ENCODE measurements at regions not wholly inside any gene's neighbourhood (a gene's known extent, or its start where the extent isn't known, plus 50 kb on each side); places are given as distances from the start of the nearest gene placed in this dataset.
"Not testable (repeated sequence)": the region's sequence is repeated elsewhere in the genome, so short reads cannot be mapped to it uniquely, and the experiment has no call there.

DNA sequence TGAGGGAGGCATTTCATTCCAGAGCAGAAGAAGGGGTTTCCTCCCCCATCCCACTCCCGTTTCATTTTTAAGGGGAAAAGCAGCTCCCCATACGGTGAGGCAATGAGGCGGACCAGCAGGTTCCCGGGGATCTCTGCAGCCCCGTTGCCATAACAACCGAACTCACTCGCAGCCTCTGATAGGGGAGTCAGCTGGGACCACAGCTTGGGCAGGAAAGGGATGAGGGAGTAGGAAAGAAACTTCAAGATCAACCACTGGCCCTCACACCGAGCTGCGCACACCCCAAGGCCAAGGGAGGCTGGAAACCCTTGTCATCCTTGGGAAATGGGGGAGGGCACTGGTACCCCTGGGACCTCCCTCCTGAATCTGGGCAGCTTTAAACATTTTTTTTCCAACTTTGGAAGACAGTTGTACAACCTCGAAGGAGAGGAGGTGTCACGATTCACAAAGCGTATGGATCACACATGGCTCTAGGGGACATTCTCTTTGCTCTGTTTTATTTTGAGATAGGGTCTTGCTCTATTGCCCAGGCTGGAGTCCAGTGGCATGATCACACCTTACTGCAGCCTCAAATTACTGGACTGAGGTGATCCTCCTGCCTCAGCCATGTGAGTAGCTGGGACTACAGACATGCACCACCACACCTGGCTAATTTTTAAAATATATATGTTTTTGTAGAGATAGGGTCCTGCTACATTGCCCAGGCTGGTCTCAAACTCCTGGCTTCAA, 160.6 kb downstream of the CRLF3 start:
- in situ Hi-C loops (cut with HindIII; ENCODE audit: low pct_unique_long_range_greater_than_20kb, low sequenced_read_pairs); DNase-seq (ENCODE audit: low read depth): not testable (repeated sequence)

GRCh38 chr17:30657148-30657547, 167.3 kb downstream of the CRLF3 start:
- in situ Hi-C loops (cut with HindIII; ENCODE audit: low pct_unique_long_range_greater_than_20kb, low sequenced_read_pairs); DNase-seq (ENCODE audit: low read depth): not testable (repeated sequence)

GRCh38 chr17:30653038-30653437, 171.5 kb downstream of the CRLF3 start:
- in situ Hi-C loops (cut with HindIII; ENCODE audit: low pct_unique_long_range_greater_than_20kb, low sequenced_read_pairs), result not testable (repeated sequence)

DNA sequence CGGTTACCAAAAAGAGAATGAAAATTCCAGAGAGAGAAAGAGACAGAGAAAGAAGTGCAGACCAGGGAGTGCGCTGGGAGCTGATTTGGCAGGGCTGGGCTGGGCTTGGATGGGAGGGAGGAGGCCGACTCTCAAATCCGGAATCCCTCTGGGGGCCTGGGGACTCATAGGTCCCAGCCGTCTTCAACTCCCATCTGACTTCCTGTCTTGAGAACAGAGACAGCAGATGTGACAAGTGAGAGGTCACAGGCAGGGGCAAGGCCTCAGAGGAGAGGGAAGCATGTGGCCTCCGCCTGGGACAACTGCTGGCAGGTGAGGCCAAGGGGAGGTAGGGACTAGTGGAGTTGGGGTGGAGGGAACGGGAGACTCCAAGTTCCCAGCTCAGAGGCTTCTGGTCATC, 172.9 kb downstream of the GOSR1 start:
- in situ Hi-C loops (cut with HindIII; ENCODE audit: low pct_unique_long_range_greater_than_20kb, low sequenced_read_pairs); DNase-seq (ENCODE audit: low read depth): not testable (repeated sequence)

More at GRCh38 chr17:30653038-30653437, 171.5 kb downstream of the CRLF3 start:
- DNase-seq (ENCODE audit: low read depth), result not testable (repeated sequence)

DNA sequence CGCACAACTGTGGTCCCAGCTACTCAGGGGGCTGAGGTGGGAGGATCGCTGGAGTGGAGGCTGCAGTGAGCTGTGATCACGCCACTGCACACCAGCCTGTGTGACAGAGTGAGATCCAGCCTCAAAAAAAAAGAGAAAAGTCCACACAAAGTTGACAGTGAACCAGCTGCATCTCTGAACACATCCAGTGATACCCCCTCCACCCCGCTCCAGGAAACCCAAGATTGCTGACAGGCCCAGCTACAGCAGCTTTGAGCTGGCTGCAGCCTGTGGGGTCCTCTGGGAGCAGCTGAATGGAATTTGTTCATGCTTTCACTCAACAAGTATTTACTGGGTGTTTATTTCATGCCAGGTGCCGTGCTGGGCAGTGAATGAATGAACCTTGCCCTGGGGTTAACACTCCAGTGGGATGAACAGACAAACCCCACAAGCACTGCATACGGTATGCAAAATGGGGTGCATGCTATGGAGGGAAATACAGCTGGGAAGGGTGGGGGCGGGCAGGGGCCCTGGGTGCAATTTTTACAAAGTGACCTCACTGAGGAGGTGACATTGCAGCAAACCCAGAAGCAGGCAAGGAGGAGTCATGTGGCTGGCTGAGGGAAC, 170.9 kb downstream of the GOSR1 start:
- in situ Hi-C loops (cut with HindIII; ENCODE audit: low pct_unique_long_range_greater_than_20kb, low sequenced_read_pairs), result not testable (repeated sequence)

DNA sequence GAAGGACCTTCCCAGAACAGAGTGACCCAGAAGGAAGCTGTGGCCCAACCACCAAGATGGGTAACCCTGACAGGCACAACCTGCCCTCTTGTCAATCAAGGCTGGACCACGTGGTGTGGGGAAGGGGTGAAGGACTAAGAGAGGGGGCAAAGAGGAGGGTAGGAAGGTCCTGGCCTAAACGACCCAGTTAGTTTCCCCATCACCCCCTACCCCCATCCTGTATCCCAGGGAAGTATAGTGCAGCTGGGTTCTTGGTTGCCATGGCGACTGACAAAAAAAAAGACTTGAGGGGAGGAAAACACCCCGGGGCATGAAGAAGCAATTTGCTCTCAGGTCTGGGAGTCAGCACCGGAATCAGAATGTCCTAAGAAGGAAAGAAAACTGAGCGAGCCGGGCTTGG, 168.7 kb downstream of the GOSR1 start:
- in situ Hi-C loops (cut with HindIII; ENCODE audit: low pct_unique_long_range_greater_than_20kb, low sequenced_read_pairs); DNase-seq (ENCODE audit: low read depth): not testable (repeated sequence)

More for the DNA sequence above, 170.9 kb downstream of the GOSR1 start:
- DNase-seq (ENCODE audit: low read depth), result not testable (repeated sequence)

DNA sequence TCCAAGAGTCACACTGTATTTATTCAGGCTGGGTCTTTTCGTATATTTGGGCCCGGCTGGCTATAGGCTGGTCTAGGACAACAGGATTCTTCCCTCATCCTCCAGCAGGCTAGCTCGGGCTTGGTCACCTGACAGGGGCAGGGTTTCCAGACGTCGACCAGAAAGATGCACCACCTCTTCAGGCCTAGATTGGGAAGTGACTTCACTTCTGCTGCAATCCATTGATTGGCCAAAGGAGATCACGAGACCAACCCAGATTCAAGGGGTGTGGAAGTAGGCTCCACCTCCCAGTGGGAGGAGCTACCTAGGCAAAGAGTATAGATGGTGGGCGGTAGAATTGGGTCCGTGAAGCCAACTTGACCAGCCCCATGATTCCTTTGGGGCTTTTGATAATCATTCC, 167.5 kb downstream of the GOSR1 start:
- in situ Hi-C loops (cut with HindIII; ENCODE audit: low pct_unique_long_range_greater_than_20kb, low sequenced_read_pairs); DNase-seq (ENCODE audit: low read depth): not testable (repeated sequence)

DNA sequence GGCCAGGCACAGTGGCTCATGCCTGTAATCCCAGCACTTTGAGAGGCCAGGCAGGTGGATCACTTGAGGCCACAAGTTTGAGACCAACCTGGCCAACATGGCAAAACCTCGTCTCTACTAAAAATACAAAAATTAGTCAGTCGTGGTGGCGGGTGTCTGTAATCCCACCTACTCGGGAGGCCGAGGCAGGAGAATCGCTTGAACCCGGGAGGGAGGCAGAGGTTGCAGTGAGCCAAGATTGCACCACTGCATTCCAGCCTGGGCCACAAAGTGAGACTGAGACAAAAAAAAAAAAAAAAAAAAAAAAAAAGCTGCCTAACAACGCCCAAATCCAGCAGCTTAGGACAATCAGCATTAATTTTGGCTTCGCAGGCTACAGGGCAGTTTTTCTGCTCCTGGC, 167.1 kb downstream of the GOSR1 start:
- DNase-seq (ENCODE audit: low read depth); in situ Hi-C loops (cut with HindIII; ENCODE audit: low pct_unique_long_range_greater_than_20kb, low sequenced_read_pairs): not testable (repeated sequence)

DNA sequence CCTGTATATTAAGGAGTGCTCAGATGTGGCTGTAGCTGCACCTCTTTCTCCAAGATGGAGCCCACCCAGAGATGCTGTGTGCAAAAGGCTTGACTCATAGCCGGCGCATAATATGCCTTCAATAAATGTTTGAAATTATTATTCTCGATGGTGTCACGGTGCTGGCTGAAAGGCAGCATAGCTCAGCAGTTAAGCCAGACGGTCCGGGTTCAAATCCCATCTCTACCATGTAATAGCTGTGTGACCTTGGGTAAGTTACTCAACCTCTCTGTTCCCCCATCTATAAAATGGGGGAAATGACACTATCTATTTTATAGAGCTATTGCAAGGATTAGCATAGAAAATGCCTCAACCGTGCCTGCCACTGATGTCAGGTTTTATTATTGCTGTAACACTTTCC, 164.2 kb downstream of the GOSR1 start:
- in situ Hi-C loops (cut with HindIII; ENCODE audit: low pct_unique_long_range_greater_than_20kb, low sequenced_read_pairs); DNase-seq (ENCODE audit: low read depth): not testable (repeated sequence)

- in situ Hi-C loops (cut with HindIII; ENCODE audit: low pct_unique_long_range_greater_than_20kb, low sequenced_read_pairs); DNase-seq (ENCODE audit: low read depth): not testable (repeated sequence)
Measured at GRCh38 chr17:30639391-30639790, 162.2 kb downstream of the GOSR1 start.

DNA sequence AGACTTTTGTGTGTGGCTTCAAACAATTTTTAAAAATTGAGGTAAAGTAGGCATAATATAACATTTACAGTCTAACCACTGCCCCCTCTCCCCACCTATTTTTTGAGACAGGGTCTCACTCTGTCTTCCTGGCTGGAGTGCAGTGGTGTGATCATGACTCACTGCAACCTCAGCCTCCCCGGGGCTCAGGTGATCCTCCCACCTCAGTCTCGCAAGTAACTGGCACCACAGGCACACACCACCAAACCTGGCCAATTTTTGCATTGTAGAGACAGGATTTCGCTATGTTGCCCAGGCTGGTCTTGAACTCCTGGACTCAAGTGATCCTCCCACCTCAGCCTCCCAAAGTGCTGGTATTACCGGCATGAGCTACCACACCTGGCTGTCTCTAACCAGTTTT, 161.8 kb downstream of the GOSR1 start:
- DNase-seq (ENCODE audit: low read depth); in situ Hi-C loops (cut with HindIII; ENCODE audit: low pct_unique_long_range_greater_than_20kb, low sequenced_read_pairs): not testable (repeated sequence)

GRCh38 chr17:30631651-30632050, 154.4 kb downstream of the GOSR1 start:
- DNase-seq (ENCODE audit: low read depth); in situ Hi-C loops (cut with HindIII; ENCODE audit: low pct_unique_long_range_greater_than_20kb, low sequenced_read_pairs): not testable (repeated sequence)

DNA sequence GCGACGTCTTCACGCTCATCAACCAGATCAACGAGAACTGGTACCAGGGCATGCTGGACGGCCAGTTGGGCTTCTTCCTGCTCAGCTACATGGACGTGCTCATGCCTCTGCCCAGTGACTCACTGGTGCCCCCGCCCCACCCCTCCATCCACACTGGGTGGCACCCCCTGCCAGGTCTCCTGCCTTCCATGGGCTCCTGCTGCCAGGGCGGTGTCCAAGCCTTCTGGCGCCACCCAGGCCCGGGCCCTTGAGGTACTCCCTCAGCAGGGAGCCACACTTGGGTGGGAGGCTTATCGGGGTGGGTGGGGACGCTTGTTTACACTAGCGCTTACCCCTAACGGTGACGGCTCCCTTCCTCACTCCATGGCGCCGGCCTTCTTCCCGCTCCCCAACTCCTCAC, 148.2 kb downstream of the GOSR1 start:
- DNase-seq (ENCODE audit: low read depth); in situ Hi-C loops (cut with HindIII; ENCODE audit: low pct_unique_long_range_greater_than_20kb, low sequenced_read_pairs): not testable (repeated sequence)

DNA sequence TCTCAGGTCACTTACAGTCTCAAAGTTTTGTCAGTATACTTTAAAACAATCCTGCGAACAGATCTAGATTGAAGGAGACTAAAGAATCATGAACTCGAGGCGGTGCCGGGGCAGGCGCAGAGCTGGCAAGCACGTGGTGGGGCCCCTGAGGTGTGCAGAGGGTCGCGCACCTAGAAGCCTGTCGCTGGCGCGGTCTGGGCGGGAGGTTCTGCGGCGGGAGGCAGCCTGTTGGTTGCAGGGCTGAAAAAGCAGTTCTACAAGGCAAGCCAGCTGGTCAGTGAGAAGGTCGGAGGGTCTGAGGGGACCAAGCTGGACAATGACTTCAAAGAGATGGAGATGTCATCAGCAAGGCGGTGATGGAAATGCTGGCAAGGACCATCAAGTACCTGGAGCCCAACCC, 147.0 kb downstream of the GOSR1 start:
- in situ Hi-C loops (cut with HindIII; ENCODE audit: low pct_unique_long_range_greater_than_20kb, low sequenced_read_pairs), result not testable (repeated sequence)

DNA sequence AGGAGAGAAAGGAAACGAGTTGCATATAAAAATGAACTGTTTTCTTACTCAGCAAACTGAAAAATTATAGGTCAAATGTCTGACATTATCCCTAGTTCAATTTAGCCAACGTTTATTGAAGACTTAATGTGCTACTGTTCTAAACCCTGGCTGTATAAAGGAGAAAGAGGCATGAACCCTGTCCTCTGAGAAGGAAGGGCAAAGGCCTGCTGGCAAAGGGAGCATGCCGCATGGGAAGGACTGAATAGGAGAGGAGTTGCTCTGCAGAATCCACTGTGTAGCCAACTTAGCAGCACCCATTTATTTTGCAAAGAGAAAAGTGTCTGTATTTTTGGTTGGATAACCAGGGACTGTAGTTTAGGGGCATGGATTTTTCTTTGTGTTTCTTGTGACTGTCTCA, 132.5 kb downstream of the GOSR1 start:
- in situ Hi-C loops (cut with HindIII; ENCODE audit: low pct_unique_long_range_greater_than_20kb, low sequenced_read_pairs); DNase-seq (ENCODE audit: low read depth): not testable (repeated sequence)

More for the DNA sequence above, 147.0 kb downstream of the GOSR1 start:
- not testable (repeated sequence) for DNase-seq (ENCODE audit: low read depth)

DNA sequence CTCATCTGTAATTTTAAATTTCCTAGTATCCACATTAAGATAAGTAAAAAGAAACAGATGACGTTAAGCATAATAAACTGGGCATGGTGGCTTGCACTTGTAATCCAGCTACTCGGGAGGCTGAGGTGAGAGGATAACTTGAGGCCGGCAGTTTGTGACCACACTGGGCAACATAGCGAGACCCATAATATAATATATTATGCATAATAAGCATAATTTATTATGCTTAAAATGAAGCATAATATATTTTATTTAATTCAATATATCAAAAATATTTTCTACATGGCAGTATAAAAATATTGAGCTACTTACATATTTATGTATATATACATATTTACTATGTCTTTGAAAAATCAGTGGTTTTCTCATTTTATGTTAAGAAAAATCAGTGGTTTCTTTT, 128.3 kb downstream of the GOSR1 start:
- in situ Hi-C loops (cut with HindIII; ENCODE audit: low pct_unique_long_range_greater_than_20kb, low sequenced_read_pairs), result no loop called here
- no peak for DNase-seq (ENCODE audit: low read depth)

DNA sequence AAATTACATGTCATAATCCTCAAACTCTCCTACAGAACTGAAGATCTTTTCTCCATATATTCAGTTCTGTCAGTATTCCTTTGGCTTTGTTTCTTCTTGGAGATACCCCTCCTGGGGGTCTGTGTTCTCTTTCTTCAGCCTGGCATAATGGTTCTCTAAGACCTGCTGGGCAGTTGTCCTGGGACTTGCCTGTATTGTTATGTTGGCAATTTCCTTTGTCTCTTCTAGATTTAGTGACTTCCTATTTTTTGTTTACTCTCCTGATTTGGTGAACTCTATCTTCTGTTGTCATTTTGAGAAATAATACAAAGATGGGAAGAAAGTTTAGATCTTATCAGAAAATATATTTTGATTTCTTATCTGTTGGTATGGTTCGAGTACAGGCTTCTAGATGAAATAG, 127.8 kb downstream of the GOSR1 start:
- no peak for DNase-seq (ENCODE audit: low read depth)
- in situ Hi-C loops (cut with HindIII; ENCODE audit: low pct_unique_long_range_greater_than_20kb, low sequenced_read_pairs), result no loop called here

DNA sequence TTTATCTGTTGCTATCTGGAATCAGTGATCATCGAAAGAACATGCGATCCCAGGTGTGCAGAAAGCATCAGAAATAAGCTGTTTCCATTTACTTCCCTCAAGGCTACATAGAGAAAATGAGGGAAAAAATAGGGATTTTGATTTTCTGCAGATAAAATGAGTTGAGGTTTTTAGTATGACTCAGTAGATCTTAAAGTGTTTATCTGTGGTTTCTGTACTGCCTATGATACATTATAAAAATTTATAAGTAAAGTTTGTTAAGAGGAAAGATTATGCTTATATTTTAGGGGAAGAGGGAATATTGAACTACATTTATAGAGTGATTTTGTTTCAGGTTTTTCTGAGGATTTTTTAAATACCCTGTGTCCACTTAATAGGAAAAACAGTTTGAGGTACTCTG, 125.2 kb downstream of the GOSR1 start:
- DNase-seq (ENCODE audit: low read depth); in situ Hi-C loops (cut with HindIII; ENCODE audit: low pct_unique_long_range_greater_than_20kb, low sequenced_read_pairs): not testable (repeated sequence)

DNA sequence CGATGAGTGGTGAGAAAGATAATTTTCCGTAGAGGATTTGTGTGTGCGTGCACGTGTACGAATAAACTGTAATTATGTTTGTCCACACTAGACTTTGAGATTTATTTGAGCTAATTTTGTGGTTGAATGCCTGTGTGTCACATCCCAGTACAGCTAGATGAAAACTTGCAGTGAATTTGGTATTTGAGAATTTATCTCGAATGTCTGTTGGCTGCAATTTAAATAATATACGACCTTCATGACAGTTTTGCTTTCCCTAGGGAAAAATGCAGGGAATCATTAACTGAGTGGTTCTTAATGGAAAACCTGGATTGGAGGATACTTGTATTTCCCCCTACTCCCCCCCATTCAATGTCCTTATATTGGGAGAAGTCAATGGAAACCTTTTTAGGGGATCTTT, 124.8 kb downstream of the GOSR1 start:
- in situ Hi-C loops (cut with HindIII; ENCODE audit: low pct_unique_long_range_greater_than_20kb, low sequenced_read_pairs), result not testable (repeated sequence)
- peak; percentile 50 for DNase-seq (ENCODE audit: low read depth)

Data from Caki2 (cell line).